ENCODE measurements at regions not wholly inside any gene's neighbourhood (a gene's known extent, or its start where the extent isn't known, plus 50 kb on each side); places are given as distances from the start of the nearest gene placed in this dataset.

DNA sequence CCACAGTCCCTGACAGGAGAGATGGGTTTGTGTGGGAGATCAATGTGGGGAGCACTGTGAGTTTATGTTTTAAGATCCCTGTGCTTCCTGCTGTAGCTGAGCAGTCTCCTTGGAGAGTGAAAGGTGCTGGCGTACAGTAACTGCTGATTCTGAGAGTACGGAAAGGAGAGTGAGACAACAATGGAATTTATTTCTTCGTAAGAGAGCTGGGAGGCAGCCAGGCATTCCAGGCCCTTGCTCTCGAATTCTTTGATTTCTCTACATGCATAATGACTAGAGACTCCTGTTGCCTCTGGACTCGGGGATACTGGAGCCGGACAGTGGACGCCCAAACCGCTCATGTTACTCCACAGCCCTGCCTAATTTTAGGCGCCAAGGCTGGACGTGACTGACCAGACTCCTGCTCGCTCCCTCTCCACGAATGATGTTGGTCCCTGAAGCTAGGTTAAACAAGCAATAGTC, 131.0 kb upstream of the PHACTR1 start:
- DNase-seq (ENCODE audit: low spot score): no peak

DNA sequence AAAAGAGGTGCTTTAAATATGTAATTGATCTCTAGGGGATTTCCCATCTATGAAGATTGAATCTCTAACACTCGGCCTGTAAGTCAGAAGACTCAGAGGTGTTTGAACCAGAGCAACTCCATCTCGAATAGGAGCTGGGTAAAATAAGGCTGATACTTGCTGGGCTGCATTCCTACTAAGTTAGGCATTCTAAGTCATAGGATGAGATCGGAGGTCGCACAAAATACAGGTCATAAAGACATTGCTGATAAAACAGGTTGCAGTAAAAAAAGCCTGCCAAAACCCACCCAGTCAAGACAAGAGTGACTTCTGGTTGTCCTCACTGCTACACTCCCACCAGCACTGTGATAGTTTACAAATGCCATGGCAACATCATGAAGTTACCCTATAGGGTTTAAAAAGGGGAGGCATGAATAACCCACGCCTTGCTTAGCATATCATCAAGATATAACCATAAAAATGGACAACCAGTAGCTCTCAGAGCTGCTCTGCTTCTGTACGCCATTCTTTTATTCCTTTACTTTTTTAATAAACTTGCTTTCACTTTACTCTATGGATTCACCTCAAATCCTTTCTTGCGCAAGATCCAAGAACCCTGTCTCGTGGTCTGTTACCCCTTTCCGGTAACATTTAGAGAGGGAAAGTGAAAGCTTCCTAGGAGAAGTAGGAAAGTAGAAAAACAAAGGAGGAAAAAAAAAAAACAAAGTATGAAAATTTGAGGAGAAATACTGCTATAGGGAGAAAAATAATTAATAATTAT, 129.7 kb upstream of the PHACTR1 start:
- DNase-seq (ENCODE audit: low spot score): no peak

DNA sequence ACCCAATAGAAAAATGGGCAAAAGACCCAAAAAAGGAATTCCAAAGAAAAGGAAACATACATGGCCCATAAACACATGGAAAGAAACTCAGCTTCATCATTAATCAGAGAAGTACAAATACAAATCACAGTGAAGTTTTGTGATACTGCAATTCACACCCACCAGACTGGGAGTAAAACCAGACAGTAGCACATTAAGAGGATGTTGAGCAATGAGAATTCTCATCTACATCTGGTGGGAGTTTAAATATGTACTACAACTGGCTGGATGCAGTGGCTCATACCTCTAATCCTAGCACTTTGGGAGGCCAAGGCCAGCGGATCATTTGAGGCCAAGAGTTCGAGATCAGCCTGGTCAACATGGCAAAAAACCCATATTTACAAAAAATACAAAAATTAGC, 125.7 kb upstream of the PHACTR1 start:
- DNase-seq (ENCODE audit: low spot score): no peak

DNA sequence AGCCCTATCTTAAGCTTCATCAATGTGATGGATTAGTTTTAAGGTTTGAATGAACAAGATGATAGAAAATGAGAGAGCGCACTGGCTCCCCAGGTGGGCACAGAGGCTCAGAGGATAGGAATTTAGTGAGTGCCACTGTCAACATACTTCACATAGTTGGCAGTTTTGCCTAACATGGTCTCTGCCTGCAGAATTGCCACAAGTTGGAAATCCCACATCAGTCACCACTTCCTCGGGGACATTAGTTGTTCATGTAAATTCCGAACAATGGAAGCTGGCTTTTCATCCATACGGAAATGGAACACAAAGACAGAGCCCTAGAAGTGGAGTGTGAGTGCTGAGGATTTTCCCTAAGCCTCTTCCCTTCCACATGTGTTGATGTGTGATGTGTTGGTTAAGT, 123.9 kb upstream of the PHACTR1 start:
- DNase-seq (ENCODE audit: low spot score): no peak

DNA sequence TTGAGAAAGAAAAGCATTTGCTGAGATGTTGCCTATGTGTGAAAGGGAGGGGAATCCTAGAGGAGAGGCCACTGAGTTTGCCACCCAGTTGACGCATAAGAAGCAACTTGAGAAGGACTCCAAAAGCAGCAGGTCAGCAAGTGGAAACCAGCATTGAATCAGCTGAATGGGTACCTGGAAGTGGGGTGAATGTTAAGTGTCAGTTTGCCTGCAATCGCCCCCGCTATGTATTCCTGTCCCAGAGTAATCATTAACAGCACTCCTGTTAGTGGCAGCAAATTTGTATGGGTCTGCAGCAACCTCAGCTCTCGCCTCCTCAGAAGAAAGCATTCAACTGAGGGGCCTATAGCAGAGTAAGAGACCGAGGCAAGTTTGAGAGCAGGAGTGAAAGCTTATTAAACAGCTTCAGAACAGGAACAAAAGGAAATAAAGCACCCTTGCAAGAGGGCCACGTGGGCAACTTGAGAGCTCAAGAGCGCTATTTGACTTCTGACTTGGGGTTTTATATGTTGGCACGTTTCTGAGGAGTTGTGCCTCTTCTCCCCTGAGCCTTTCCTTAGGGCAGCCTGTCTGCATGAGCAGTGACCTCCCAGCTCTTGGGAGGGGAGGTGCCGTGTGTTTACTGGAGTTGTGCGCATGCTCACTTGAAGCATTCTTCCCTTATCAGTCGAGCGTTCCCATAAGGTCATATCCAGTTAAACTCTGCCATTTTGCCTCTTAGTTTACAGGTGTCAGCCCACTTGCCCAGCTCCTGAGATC, 122.6 kb upstream of the PHACTR1 start:
- no peak for DNase-seq (ENCODE audit: low spot score)

DNA sequence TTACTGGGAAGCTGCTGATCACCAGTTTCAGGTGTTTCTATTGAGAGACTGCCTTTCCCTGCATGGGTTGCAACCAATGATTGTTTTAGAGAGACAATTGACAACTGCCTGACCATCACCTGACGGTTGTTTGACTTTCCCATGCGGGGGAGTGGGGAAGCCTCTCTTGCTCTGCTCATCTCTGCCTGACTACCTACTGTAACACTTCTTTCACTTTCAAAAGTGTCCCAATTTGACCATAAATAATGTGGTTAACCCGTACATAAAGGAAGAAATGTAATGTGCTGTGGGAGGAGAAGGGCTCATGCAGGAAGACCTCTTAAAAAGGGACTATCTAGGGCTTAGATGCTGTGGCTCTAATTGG, 122.1 kb upstream of the PHACTR1 start:
- no peak for DNase-seq (ENCODE audit: low spot score)

DNA sequence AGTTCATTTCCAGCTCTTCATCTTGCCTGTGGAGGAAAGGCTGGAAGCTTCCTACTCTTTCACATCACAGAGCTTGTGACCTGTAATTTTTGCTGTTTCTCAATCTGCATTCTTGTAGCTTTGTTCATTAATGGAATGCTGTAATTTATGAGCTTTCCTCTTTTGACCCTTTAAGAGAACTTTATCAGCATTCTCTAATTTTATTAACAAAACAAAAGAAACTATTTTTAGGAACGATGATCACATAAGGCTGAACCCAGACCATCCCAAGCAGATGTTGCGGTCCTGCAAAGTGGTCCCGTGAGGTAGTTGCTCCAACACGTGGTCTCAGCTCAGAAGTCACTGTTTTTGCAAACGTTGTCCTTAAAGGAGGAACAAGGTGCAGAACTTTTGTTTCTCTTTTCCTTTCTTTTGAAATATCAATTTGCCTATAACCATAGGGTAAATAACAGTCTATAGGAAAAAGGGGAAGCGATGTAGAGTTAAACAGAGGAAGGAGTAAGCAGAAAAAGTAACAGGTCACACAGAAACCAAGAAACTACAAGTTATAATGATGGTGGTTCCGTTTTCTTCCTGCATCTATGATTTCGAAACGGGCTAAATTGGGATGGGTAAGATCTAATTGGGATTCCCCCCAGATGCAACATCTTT, 121.3 kb upstream of the PHACTR1 start:
- DNase-seq (ENCODE audit: low spot score): no peak

DNA sequence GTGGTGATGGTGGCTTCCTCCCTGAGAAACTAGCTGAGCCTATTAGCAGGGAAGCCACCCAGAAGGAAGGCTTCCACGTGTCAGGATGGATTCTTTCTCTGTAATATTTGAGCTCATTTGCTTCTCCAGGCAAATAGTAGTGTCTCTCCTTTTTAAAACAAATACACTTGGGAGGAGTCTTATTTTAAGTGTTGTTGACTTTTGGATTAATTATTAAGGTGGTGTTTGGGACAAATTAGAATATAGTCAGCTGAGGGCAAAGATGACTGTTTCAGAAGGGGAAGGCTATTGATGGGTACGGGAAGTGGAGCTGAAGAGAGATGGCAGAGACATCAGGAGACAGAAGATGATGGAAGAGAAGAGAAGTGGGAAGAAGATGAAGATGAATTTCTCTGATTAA, 119.8 kb upstream of the PHACTR1 start:
- DNase-seq (ENCODE audit: low spot score): no peak

DNA sequence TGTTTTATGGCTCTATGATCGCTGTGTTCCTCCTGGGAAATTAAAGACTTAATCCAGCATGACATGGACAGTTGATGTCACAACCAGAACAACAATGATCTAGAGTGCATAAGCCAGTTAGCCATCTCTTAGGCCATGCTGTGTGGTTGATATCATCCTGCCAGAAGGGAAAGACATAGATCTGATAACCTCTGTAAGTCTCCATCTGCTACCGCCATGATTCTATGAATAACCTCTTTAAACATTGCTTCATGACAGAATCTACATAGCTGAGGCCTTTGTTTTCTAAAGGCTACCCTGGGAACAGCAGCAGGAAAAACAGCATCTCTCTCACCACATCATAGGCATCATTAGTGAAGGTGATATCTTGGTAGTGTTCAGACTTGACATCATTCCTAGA, 117.6 kb upstream of the PHACTR1 start:
- no peak for DNase-seq (ENCODE audit: low spot score)

DNA sequence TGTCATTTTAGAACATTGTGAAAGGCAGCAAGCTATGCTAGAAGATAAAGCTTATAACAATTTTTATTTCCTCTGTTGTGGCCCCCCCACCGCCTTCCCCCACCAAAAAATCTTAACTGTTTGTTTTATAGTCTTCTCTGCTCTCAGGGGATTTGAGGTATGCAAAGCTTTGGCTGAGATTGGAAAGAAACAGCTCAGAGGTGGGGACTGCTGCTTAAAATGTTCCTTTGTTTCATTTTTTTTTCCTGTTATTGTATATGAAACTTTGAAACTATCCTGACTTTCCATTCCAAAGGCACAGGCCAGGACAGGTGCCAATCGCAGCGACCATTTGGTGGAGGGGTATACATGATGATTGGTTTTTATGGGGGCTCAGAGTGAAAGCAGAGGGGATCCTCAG, 114.7 kb upstream of the PHACTR1 start:
- DNase-seq (ENCODE audit: low spot score): no peak

DNA sequence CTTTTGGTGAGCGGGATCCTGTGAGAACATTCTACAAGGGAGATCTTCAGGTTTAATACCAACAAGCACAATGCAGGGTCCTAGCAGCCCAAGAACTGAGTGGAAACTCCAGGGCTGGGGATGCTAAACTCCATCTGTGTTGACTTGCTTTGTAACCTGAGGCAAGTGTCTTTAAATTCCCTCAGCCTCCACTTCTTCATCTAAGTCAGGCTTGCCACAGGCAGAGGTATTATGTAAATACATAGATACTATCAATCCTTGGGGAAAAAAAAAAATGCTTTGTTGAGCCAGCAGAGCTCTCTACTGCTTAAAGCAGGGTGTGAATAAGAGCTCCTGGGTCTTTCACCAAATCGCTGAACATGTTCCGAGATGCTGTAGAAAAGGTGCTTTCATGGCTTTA, 114.2 kb upstream of the PHACTR1 start:
- DNase-seq (ENCODE audit: low spot score): no peak

DNA sequence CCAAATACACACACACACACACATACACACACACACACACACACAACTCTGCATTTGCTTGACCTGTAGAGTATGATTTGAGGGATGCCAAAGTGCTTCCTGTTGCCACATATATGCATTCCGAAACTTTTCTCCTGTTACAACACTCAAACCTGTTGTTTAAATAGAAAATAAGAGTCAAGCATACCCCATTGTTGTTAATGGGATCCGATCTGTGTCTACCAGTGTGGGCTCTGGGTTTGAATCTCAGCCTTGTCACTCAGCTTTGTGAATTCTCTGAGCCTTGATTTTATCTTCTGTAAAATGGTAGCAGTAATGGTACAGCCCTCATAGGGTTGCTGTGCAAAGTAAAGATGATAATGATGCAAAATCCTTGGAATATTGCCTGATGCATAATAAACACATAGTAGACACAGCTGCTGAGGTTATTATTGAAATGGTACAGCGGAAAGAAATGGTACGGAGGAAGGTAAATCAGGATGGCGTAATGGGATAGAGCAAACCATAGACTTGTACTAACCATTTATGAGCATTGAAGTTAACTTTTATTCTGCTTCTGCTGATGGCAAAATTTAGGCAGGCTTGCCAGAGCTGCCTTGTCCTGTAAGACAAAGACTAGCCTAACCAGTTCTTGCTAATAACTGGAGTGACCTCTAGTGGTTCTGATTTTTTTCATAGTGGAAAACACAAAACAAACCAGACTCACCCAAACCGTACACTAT, 113.5 kb upstream of the PHACTR1 start:
- DNase-seq (ENCODE audit: low spot score): peak; percentile 1

DNA sequence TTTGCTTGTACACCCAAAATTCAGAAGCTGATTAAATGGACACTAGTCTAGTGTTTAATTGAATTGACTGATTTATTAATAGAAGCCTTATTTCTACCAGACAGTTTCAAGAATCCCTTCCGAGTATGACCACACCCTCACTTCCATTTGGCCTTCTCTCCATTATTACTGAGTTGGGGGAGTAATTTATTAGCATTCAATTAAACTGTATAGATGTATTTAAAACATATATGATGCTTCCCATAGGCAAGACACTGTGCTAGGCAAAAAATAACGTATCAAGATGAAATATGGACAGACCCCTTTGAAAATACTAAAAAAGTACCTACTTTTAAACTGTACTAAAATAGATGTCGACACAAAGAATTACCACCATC, 112.9 kb upstream of the PHACTR1 start:
- DNase-seq (ENCODE audit: low spot score): no peak

DNA sequence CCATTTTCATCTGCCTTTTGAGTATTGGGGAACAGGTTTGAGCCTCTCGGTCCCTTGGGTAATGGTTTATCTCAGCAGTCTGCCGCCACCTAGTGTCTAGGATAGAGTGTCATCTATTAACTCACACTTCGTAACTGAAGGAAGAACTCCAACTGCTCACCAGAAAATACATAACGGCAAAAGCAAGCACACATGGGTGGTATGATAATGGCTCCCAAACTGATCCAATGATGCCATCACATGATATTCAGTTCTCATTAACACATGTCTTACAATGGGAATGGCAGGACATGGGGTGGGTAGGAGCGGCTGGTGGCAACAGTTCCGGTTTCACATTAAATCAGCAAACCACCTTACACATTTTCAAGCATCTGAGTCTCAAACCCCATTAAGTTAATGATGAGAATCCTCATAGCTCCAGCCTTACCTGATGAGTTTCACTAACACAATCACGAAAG, 110.7 kb upstream of the PHACTR1 start:
- DNase-seq (ENCODE audit: low spot score): peak; percentile 58

DNA sequence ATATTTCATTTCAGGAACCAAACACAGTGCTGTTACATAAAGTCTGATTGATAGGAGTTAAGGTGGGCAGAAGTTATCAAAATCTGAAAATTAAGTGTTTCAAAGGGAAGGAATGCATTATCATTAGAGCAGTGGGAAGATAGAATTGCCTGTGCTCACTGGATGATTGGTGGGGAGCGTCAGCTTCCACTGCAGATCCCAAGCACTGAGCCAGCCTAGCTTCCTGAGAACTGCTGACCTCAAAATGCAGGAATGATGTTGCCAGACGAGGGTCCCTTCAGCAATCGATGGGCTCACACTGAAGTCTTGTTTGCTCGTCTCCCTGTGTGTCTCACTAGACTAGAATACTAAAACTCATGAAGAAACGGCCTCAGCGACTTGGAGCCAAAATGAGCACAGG, 110.0 kb upstream of the PHACTR1 start:
- DNase-seq (ENCODE audit: low spot score): no peak

DNA sequence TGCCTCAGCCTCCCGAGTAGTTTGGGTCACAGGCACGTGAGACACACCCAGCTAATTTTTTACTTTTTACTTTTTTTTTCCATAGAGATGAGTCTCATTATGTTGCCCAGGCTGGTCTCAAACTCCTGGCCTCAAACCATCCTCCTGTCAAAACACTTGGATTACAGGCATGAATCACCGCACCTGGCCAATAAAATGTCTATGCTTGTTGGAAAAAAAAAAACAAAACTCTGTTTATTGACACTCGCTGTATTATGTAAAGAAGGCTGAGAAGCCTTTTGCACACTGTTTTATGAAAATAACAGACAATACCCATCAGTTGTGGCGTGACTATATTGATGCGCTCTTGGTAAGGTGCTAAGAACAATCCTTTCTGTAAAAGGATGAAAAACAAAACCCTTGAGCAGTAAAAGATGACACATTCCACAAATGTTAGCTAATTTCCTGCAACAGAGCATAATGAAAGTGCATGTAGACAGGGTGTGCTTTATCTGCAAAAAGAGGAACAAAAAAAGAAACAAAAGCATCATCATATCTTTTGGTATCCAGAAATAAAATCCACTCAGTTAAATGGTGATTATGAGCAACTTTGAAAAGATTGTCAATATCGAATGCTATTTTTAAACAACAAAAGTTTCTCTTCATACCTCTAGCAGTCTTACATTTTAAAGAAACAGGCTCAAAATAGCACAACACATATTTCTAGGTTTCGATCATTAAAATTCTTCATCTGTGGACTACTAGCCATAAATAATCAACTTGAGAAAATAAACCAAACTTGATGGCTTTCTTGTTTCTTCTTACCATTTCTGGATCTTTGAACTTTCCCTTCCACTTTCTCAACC, 108.3 kb upstream of the PHACTR1 start:
- DNase-seq (ENCODE audit: low spot score): peak; percentile 30

DNA sequence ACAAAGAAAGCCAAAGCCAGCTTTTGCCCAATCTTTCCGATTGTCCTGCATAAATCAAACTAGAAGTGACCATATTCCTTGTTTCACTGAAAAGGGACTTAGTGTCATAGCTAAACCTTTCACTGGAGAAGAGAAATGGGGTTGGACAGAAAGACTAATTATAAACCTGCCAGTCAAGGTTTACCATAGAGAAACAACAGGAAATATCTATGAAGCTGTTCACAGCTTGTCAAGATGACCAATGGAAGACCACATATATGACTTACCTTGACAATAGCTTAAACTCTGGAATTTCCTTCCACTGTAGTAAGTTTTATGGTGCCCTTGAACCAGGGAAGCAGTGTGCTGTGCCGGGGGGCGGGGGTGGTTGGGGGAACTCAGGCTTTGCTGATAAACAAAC, 107.7 kb upstream of the PHACTR1 start:
- no peak for DNase-seq (ENCODE audit: low spot score)

DNA sequence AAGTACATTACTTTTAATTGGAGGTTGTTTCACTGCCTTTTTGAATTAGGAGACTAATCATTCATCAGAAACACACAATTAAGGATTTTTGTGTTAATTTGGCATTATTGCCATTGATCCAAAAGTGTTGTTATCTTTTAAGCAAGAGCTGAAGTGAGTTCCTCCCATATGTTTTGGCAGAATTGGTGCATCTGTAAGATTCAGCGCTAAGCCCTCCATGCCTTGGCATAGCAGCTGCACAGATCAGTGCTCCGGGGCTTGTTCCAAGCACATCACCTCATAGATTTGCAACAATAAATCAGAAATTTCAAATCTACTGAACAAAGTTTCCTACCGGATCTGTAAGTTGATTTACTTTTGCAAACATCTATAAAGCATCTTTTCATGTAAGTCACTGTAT, 106.8 kb upstream of the PHACTR1 start:
- DNase-seq (ENCODE audit: low spot score): no peak

DNA sequence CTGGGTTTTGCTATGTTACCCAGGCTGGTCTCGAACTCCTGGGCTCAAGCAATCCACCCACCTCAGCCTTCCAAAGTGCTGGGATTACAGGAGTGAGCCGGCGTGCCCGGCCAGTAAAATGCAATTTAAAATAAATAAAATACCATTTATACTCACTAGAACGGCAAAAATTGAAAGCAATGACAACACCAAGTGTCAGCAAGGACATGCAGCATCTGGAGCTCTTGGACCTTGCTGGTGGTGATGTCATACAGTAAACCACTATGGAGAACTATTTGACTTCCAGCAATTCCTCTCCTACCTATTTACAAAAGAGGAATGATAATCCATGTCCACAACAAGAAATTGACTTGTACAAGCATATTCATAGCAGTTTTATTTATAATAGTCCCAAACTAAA, 105.7 kb upstream of the PHACTR1 start:
- no peak for DNase-seq (ENCODE audit: low spot score)

DNA sequence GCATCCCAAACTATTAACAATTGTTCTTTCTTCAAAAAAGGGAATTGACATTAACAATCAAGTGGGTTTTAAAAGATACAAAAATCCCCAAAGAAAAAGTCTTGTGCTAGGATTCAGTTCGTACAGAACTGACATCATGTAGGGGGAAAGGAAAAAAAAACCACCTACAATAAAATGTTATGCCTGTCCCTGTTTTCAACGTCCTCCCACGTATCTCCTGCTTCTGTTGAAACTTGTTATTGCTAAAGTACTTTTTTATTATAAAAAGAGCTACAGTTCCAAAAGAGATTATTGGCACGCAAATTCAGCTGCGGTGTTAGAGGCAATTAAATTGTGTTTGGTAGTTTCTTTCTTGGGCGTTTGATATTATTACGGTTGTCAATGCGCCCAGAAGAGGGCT, 102.8 kb upstream of the PHACTR1 start:
- DNase-seq (ENCODE audit: low spot score): no peak

DNA sequence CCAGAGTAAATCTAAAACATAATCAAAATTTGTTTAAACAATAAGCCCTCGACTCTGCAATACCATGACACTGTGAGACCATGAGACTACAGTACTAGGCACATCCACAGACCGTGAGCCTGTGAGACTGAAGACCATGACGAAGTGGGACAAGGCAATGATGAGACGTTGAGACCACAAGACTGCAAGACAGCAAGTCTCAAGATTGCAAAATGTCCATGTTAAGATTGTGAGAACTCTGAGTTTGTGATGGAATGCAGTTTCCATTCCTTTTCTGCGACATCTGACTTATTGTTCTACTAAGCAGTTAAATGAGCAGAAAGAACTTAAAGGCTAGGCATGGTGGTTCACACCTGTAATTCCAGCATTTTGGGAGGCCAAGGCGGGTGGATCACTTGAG, 102.1 kb upstream of the PHACTR1 start:
- DNase-seq (ENCODE audit: low spot score): no peak

DNA sequence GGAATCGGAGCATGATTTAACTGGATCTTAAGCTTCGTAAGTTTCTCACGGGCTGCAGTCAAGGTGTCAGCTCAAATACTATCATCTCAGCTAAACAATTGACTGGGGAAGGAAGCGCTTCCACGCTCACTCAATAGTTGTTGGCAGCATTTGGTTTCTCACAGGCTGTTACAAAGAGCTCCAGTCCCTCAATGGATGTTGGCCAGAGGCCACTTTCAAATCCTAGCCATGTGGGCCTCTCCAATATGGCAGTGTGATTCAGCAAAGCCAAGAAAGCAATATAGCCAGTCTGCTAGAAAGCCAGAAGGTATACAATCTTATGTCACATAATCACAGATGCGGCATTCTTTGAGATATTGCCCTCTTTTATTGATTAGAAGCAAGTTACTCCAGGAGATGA, 98.3 kb upstream of the PHACTR1 start:
- no peak for DNase-seq (ENCODE audit: low spot score)

All from activated CD4-positive, alpha-beta T cell treated with anti-CD3 and anti-CD28 coated beads, Interleukin-2, Interleukin-4, amounts not matched to agents 100 ng/mL and 50 ng/mL, durations not matched to agents 16 hours and 8 hours (primary cell).